ENCODE measurements at regions not wholly inside any gene's neighbourhood (a gene's known extent, or its start where the extent isn't known, plus 50 kb on each side); places are given as distances from the start of the nearest gene placed in this dataset.
A peak's percentile ranks its signal among the peaks of the same experiment; 100 is the strongest.

GRCh38 chr13:88294368-88294767 is 623.2 kb downstream of the SLITRK5 start:
- H3K36me3 Mint-ChIP-seq: no peaks in the 10 kb centered on the region
- WGBS (ENCODE audit: insufficient coverage): 79% methylated on average over 4 of the region's 4 CpGs
- Histone ChIP-seq H3K27ac (ENCODE audit: low read length) (no peak overlapping the region), H3K36me3 (ENCODE audit: control insufficient read depth, insufficient read depth, low read length) (no peaks in the 10 kb centered on the region), H3K27me3 (ENCODE audit: control insufficient read depth, insufficient read depth, low read length) (no peaks in the 10 kb centered on the region), H3K4me3 (ENCODE audit: low read length) (no peak overlapping the region), H3K4me1 (ENCODE audit: control insufficient read depth, insufficient read depth, low read length) (no peaks in the 10 kb centered on the region), H3K9me3 (ENCODE audit: control insufficient read depth, insufficient read depth, low read length) (no peaks in the 10 kb centered on the region)
- no peak for TF ChIP-seq CTCF (IDR thresholded peaks at IDR 0.05)
- H3K27me3 Mint-ChIP-seq (ENCODE audit: low read depth in 2 of 2): no peaks in the 10 kb centered on the region
- no peak for DNase-seq
- H3K4me3 Mint-ChIP-seq: no peak overlapping the region
- no peak overlapping the region for H3K27ac Mint-ChIP-seq
- no peaks in the 10 kb centered on the region for H3K4me1 Mint-ChIP-seq
- H3K9me3 Mint-ChIP-seq: peaks cover 0 to 4% of the 10 kb centered on the region in 2 donors
- intact Hi-C loops (cut with micrococcal nuclease): no loop called here
- ATAC-seq: no peak

GRCh38 chr13:88303157-88303556 is 632.0 kb downstream of the SLITRK5 start:
- Mint-ChIP-seq H3K27me3 (ENCODE audit: low read depth in 2 of 2) (no peaks in the 10 kb centered on the region), H3K36me3 (no peaks in the 10 kb centered on the region), H3K4me1 (peaks cover 14% of the 10 kb centered on the region in 2 donors), H3K4me3 (peak overlapping the region; percentile 18), H3K27ac (no peak overlapping the region), H3K9me3 (no peaks in the 10 kb centered on the region)
- ATAC-seq (peak; percentile 56 to 76 (median 70)), DNase-seq (no peak)
- Histone ChIP-seq H3K27me3 (ENCODE audit: control insufficient read depth, insufficient read depth, low read length) (no peaks in the 10 kb centered on the region), H3K36me3 (ENCODE audit: control insufficient read depth, insufficient read depth, low read length) (no peaks in the 10 kb centered on the region), H3K4me1 (ENCODE audit: control insufficient read depth, insufficient read depth, low read length) (no peaks in the 10 kb centered on the region), H3K27ac (ENCODE audit: low read length) (no peak overlapping the region), H3K4me3 (ENCODE audit: low read length) (no peak overlapping the region), H3K9me3 (ENCODE audit: control insufficient read depth, insufficient read depth, low read length) (peaks cover 10% of the 10 kb centered on the region)
- intact Hi-C loops (cut with micrococcal nuclease): no loop called here
- WGBS (ENCODE audit: insufficient coverage): 29% methylated on average over 2 of the region's 3 CpGs
- no peak for TF ChIP-seq CTCF (IDR thresholded peaks at IDR 0.05)

GRCh38 chr13:88303605-88304004 is 632.4 kb downstream of the SLITRK5 start:
- no peak for ATAC-seq
- Mint-ChIP-seq H3K9me3 (no peaks in the 10 kb centered on the region), H3K4me3 (no peak overlapping the region), H3K27ac (no peak overlapping the region), H3K4me1 (peaks cover 14% of the 10 kb centered on the region in 2 donors), H3K36me3 (no peaks in the 10 kb centered on the region), H3K27me3 (ENCODE audit: low read depth in 2 of 2) (no peaks in the 10 kb centered on the region)
- Histone ChIP-seq H3K4me3 (ENCODE audit: low read length) (no peak overlapping the region), H3K36me3 (ENCODE audit: control insufficient read depth, insufficient read depth, low read length) (no peaks in the 10 kb centered on the region), H3K27me3 (ENCODE audit: control insufficient read depth, insufficient read depth, low read length) (no peaks in the 10 kb centered on the region), H3K4me1 (ENCODE audit: control insufficient read depth, insufficient read depth, low read length) (no peaks in the 10 kb centered on the region), H3K9me3 (ENCODE audit: control insufficient read depth, insufficient read depth, low read length) (peaks cover 10% of the 10 kb centered on the region), H3K27ac (ENCODE audit: low read length) (no peak overlapping the region)
- intact Hi-C loops (cut with micrococcal nuclease): no loop called here
- no peak for DNase-seq
- 33% methylated on average over 4 of the region's 4 CpGs for WGBS (ENCODE audit: insufficient coverage)
- TF ChIP-seq CTCF (IDR thresholded peaks at IDR 0.05): no peak

GRCh38 chr13:88314496-88314895 is 643.3 kb downstream of the SLITRK5 start:
- TF ChIP-seq CTCF (IDR thresholded peaks at IDR 0.05): no peak
- no peak overlapping the region for H3K27ac Mint-ChIP-seq
- Histone ChIP-seq H3K4me1 (ENCODE audit: control insufficient read depth, insufficient read depth, low read length) (no peaks in the 10 kb centered on the region), H3K27me3 (ENCODE audit: control insufficient read depth, insufficient read depth, low read length) (no peaks in the 10 kb centered on the region), H3K9me3 (ENCODE audit: control insufficient read depth, insufficient read depth, low read length) (no peaks in the 10 kb centered on the region), H3K36me3 (ENCODE audit: control insufficient read depth, insufficient read depth, low read length) (no peaks in the 10 kb centered on the region), H3K4me3 (ENCODE audit: low read length) (no peak overlapping the region), H3K27ac (ENCODE audit: low read length) (no peak overlapping the region)
- no peak for ATAC-seq
- intact Hi-C loops (cut with micrococcal nuclease): no loop called here
- WGBS (ENCODE audit: insufficient coverage): 100% methylated on average over 1 of the region's 1 CpG
- no peaks in the 10 kb centered on the region for H3K4me1 Mint-ChIP-seq
- H3K9me3 Mint-ChIP-seq: peaks cover 4 to 6% of the 10 kb centered on the region in 2 donors
- no peak overlapping the region for H3K4me3 Mint-ChIP-seq
- no peak for DNase-seq
- no peaks in the 10 kb centered on the region for H3K36me3 Mint-ChIP-seq
- H3K27me3 Mint-ChIP-seq (ENCODE audit: low read depth in 2 of 2): no peaks in the 10 kb centered on the region
